Cardiac muscle cell (in vitro differentiated cells and primary cell): ENCODE measurements at regions not wholly inside any gene's neighbourhood (a gene's known extent, or its start where the extent isn't known, plus 50 kb on each side); places are given as distances from the start of the nearest gene placed in this dataset.

Experiments
- DNase-seq, 2 donors: peaks; one replicate each; pipeline versions ENCODE4 v3.0.0 to v3.0.0-alpha.2; 2010 to 2017; ENCODE audit warnings: low read depth in 1 of 2, low spot score in 1 of 2
- H3K27ac ChIP-seq: fragments of 200-600 bp; sonication (generic); 2 replicates; pipeline ENCODE4 v1.5.1; 2016
- H3K27me3 ChIP-seq: fragments of 200-600 bp; sonication (generic); 2 replicates; pipeline ENCODE4 v1.6.0; 2016; ENCODE audit warnings: control low read depth
- H3K36me3 ChIP-seq: fragments of 200-600 bp; sonication (generic); 2 replicates; pipeline ENCODE4 v1.5.1; 2016; ENCODE audit warnings: control low read depth
- H3K4me1 ChIP-seq: fragments of 200-600 bp; sonication (generic); 2 replicates; pipeline ENCODE4 v1.8.1; 2017; ENCODE audit warnings: low read depth, mild to moderate bottlenecking, mixed run types
- H3K4me3 ChIP-seq: fragments of 200-600 bp; sonication (generic); 2 replicates; pipeline ENCODE4 v1.5.1; 2016; ENCODE audit warnings: mild to moderate bottlenecking
- H3K9me3 ChIP-seq: fragments of 200-600 bp; sonication (generic); 2 replicates; pipeline ENCODE4 v1.5.1; 2017; ENCODE audit warnings: low read depth, mild to moderate bottlenecking, control low read depth
- CTCF ChIP-seq: IDR thresholded peaks from 2 replicates; pipeline ENCODE4 v1.5.1; 2012; ENCODE audit warnings: low read depth, mild to moderate bottlenecking, low read length

GRCh38 chr2:207354462-207354861 is 175.3 kb upstream of the CREB1 start:
- Histone ChIP-seq H3K27me3 (no peaks in the 10 kb centered on the region), H3K4me3 (no peak overlapping the region), H3K36me3 (no peaks in the 10 kb centered on the region), H3K27ac (no peak overlapping the region), H3K9me3 (no peaks in the 10 kb centered on the region), H3K4me1 (no peaks in the 10 kb centered on the region)
- no peak for DNase-seq
- TF ChIP-seq CTCF = no peak

DNA sequence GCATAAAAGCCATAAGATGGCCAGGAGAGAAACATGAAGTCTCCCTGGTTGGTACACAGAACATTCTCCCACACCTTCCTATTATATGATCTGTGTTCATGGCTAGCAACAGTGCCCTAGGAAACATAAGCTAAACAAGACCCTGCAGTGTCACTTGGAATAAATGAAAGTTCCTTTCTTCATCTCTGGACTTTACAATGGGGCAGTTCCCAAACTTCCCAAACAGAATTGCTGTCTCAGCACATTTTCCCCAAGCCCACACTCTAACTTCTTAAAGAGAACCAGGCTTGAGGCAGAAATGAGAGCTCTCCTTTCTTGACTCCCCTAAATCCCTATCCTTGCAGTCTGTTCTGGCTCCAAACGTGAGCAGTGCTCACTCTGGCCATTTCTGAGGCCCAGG is 173.2 kb upstream of the CREB1 start:
- DNase-seq = no peak
- no peak for TF ChIP-seq CTCF
- Histone ChIP-seq H3K9me3 (no peaks in the 10 kb centered on the region), H3K4me1 (no peaks in the 10 kb centered on the region), H3K36me3 (no peaks in the 10 kb centered on the region), H3K27me3 (no peaks in the 10 kb centered on the region), H3K27ac (no peak overlapping the region), H3K4me3 (no peak overlapping the region)

DNA sequence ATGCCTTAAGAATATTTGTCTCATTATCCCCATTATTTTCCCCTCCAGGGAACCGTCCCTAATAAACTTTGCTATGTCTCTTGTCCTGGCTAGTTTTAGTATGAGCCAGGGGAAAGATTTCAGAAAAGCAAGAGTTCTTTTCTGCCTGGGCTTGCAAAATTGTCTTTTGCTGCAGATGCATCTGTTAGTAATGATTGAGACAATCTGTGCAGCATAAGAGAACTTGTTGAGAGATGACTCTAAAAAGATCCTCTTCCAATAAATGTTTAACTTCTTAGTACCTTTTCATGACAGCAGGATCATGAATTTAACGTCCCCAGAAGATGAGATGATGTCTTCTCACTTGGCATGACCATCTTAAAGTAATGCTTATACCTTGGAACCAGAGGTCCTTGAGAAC is 172.5 kb upstream of the CREB1 start:
- no peak overlapping the region for H3K4me3 ChIP-seq
- TF ChIP-seq CTCF = no peak
- H3K27ac ChIP-seq = no peak overlapping the region
- H3K36me3 ChIP-seq = no peaks in the 10 kb centered on the region
- H3K4me1 ChIP-seq = no peaks in the 10 kb centered on the region
- no peak for DNase-seq
- no peaks in the 10 kb centered on the region for H3K27me3 ChIP-seq
- no peaks in the 10 kb centered on the region for H3K9me3 ChIP-seq

GRCh38 chr2:207362716-207363115 is 167.0 kb upstream of the CREB1 start:
- H3K9me3 ChIP-seq = no peaks in the 10 kb centered on the region

DNA sequence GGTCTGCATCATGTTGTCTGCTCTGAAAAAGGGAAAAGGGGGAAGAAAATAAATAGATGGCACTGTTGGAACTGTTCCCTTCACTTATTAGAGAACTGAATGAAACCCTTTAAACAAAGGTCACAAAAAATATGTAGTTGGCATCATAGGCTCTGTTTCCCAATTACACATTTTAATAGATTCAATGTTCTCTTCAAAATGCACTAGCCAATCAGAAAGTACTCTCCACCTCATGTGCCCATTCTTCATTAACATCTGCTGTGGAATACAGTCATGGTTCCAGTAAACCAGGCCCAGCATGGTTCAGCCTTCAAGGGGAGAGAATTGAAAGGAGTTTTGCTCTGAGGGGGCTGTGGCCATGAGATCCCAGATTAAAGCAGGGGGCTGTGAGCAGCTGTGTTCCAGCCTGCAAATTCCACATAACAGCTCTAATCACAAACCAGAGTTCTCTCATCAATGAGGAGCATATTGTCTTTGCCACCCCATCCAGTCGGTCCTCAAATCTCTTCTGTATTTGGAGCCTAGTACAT is 165.9 kb upstream of the CREB1 start:
- Histone ChIP-seq H3K9me3 (no peaks in the 10 kb centered on the region), H3K27me3 (no peaks in the 10 kb centered on the region), H3K4me1 (no peaks in the 10 kb centered on the region), H3K27ac (no peak overlapping the region), H3K36me3 (no peaks in the 10 kb centered on the region), H3K4me3 (no peak overlapping the region)
- no peak for TF ChIP-seq CTCF
- DNase-seq = no peak

More at GRCh38 chr2:207362716-207363115, 167.0 kb upstream of the CREB1 start:
- Histone ChIP-seq H3K36me3 (no peaks in the 10 kb centered on the region), H3K27me3 (no peaks in the 10 kb centered on the region), H3K27ac (no peak overlapping the region), H3K4me3 (no peak overlapping the region), H3K4me1 (no peaks in the 10 kb centered on the region)
- peak in 1 of 2 donors; percentile 61 for DNase-seq
- no peak for TF ChIP-seq CTCF

DNA sequence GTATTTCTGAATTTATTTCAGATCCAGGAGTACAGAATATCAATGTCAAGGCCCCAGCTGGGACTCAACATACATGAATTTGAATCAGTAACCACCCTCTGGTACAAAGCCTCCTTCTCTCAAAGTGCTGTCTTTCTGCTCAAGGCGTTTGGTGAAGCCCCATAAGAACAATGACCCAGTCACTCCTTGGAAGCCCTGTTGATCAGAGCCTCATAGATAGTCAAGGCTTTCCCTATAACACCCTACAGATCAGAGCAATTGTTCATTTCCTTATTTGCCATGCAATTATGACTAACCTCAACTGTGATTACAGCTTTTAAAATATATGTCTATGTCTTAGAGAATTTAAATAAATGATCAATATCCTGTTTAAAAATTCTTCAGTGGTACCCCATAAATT is 159.1 kb upstream of the CREB1 start:
- no peak for DNase-seq
- no peak for TF ChIP-seq CTCF
- H3K4me3 ChIP-seq = no peak overlapping the region
- H3K9me3 ChIP-seq = no peaks in the 10 kb centered on the region
- no peak overlapping the region for H3K27ac ChIP-seq
- no peaks in the 10 kb centered on the region for H3K36me3 ChIP-seq
- no peaks in the 10 kb centered on the region for H3K27me3 ChIP-seq
- H3K4me1 ChIP-seq = no peaks in the 10 kb centered on the region
